Hepatocyte (in vitro differentiated cells): ENCODE measurements at regions not wholly inside any gene's neighbourhood (a gene's known extent, or its start where the extent isn't known, plus 50 kb on each side); places are given as distances from the start of the nearest gene placed in this dataset.

Experiments
- DNase-seq: peaks from one replicate; pipeline ENCODE4 v3.0.0-alpha.2; 2016; ENCODE audit warnings: low spot score
- H2AFZ ChIP-seq: fragments of 200-600 bp; sonication (generic); 2 replicates; pipeline ENCODE4 v1.6.0; 2016; ENCODE audit warnings: antibody characterized with exemption, mild to moderate bottlenecking
- H3K27ac ChIP-seq: fragments of 200-600 bp; sonication (generic); 2 replicates; pipeline ENCODE4 v1.5.1; 2016; ENCODE audit warnings: mild to moderate bottlenecking
- H3K27me3 ChIP-seq: fragments of 200-600 bp; sonication (generic); 2 replicates; pipeline ENCODE4 v1.6.1; 2016
- H3K36me3 ChIP-seq: fragments of 200-600 bp; sonication (generic); replicated peaks from 2 replicates; pipeline ENCODE4 v1.5.1; 2016; ENCODE audit warnings: low read depth; ENCODE audit not compliant: insufficient read depth
- H3K4me1 ChIP-seq: fragments of 200-600 bp; sonication (generic); 2 replicates; pipeline ENCODE4 v1.5.1; 2016; ENCODE audit warnings: mild to moderate bottlenecking, moderate library complexity; ENCODE audit not compliant: insufficient read depth
- H3K4me2 ChIP-seq: fragments of 200-600 bp; sonication (generic); 2 replicates; pipeline ENCODE4 v1.6.0; 2016
- H3K4me3 ChIP-seq: fragments of 200-600 bp; sonication (generic); 2 replicates; pipeline ENCODE4 v1.5.1; 2016; ENCODE audit warnings: mild to moderate bottlenecking
- H3K79me2 ChIP-seq: fragments of 200-600 bp; sonication (generic); 2 replicates; pipeline ENCODE4 v1.6.0; 2017; ENCODE audit warnings: mild to moderate bottlenecking
- H3K9me2 ChIP-seq: fragments of 200-600 bp; sonication (generic); replicated peaks from 2 replicates; pipeline ENCODE4 v1.6.0; 2017; ENCODE audit warnings: mild to moderate bottlenecking; ENCODE audit not compliant: insufficient read depth
- H3K9me3 ChIP-seq: fragments of 200-600 bp; sonication (generic); 2 replicates; pipeline ENCODE4 v1.5.1; 2016; ENCODE audit warnings: low read depth, mild to moderate bottlenecking
- H4K20me1 ChIP-seq: fragments of 200-600 bp; sonication (generic); 2 replicates; pipeline ENCODE4 v1.6.0; 2016; ENCODE audit warnings: mild to moderate bottlenecking; ENCODE audit not compliant: insufficient read depth, poor library complexity, severe bottlenecking
- EZH2 ChIP-seq: fragments of 200-600 bp; sonication (generic); IDR thresholded peaks from 2 replicates; pipeline ENCODE4 v1.6.1; 2016; ENCODE audit warnings: antibody characterized with exemption, mild to moderate bottlenecking, borderline replicate concordance
- EZH2phosphoT487 ChIP-seq: fragments of 200-600 bp; sonication (generic); IDR thresholded peaks from one replicate; pipeline ENCODE4 v1.6.1; 2018; ENCODE audit warnings: antibody characterized with exemption, mild to moderate bottlenecking, low read depth, moderate library complexity; ENCODE audit not compliant: unreplicated experiment, severe bottlenecking
- WGBS: methylation state at CpG from one replicate; pipeline ENCODE4 v1.1.6; 2016; ENCODE audit warnings: low lambda C conversion rate; ENCODE audit errors: missing lambda C conversion rate; 5-methylcytosine and 5-hydroxymethylcytosine counted together
- TF ChIP-seq, protein P1 (sequence below): fragments of 200-600 bp; sonication (generic); IDR thresholded peaks from 2 replicates; pipeline ENCODE4 v1.5.1; 2016; ENCODE audit warnings: antibody characterized with exemption, mild to moderate bottlenecking; ENCODE audit not compliant: poor library complexity

DNA sequence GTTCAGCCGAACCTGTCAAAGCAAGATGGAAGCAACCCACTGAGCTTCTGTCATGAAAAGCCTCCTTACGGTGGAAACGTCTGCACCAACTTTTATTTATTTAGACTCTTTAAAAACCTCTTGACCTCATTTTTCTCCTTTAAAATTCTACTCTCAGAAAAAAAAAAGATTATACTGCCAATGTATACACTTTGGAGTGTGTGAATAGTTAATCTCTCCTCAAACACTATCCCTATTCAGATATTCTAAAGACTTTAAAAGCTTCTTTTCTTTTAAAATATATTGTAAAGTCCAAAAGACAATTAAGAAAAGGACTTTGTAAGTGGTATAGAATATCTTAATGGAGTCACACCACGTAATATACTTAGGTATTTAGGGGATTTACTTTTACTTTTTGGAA, 335.2 kb upstream of the SEMA3D start:
- 33% methylated on average over 4 of the region's 4 CpGs for WGBS
- DNase-seq: no peak
- H4K20me1 ChIP-seq: no peaks in the 10 kb centered on the region
- peak overlapping the region; percentile 48 for H3K4me2 ChIP-seq
- no peaks in the 10 kb centered on the region for H3K9me2 ChIP-seq
- no peak overlapping the region for H2AFZ ChIP-seq
- no peaks in the 10 kb centered on the region for H3K79me2 ChIP-seq
- no peak for TF ChIP-seq EZH2
- TF ChIP-seq, protein P1, sequence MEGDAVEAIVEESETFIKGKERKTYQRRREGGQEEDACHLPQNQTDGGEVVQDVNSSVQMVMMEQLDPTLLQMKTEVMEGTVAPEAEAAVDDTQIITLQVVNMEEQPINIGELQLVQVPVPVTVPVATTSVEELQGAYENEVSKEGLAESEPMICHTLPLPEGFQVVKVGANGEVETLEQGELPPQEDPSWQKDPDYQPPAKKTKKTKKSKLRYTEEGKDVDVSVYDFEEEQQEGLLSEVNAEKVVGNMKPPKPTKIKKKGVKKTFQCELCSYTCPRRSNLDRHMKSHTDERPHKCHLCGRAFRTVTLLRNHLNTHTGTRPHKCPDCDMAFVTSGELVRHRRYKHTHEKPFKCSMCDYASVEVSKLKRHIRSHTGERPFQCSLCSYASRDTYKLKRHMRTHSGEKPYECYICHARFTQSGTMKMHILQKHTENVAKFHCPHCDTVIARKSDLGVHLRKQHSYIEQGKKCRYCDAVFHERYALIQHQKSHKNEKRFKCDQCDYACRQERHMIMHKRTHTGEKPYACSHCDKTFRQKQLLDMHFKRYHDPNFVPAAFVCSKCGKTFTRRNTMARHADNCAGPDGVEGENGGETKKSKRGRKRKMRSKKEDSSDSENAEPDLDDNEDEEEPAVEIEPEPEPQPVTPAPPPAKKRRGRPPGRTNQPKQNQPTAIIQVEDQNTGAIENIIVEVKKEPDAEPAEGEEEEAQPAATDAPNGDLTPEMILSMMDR: no peak
- no peak for TF ChIP-seq EZH2phosphoT487
- H3K9me3 ChIP-seq: no peaks in the 10 kb centered on the region
- H3K27me3 ChIP-seq: no peaks in the 10 kb centered on the region
- peaks cover 25% of the 10 kb centered on the region for H3K4me1 ChIP-seq
- H3K4me3 ChIP-seq: no peak overlapping the region
- H3K27ac ChIP-seq: peak overlapping the region; percentile 32
- no peaks in the 10 kb centered on the region for H3K36me3 ChIP-seq

DNA sequence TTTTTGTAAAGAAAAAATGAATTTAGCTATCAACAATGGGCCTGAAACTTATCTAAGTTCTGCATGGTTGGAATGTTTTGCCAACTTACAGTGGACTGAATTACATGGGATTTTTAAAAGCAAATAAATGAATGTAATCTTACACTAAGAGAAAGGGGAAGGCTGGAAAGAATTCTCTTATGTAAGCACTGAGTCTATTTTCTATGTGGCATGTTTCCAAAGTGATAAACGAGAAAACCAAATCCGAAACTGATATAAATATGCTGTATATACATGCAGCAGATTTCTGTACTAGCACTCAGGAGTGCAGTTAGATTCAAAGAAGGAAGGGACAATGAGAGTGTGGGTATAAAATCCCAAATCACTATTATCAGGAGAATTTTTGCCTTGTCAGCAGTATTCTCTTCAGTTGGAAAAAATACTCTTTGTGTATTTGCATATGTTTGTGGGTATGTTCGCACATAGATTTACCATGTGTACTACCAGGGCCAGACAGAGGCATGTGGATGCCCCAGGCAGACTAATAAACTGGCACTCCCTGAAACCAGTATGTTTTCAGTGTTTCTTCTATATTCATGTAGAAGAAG, 334.3 kb upstream of the SEMA3D start:
- DNase-seq: no peak
- Histone ChIP-seq H2AFZ (no peak overlapping the region), H3K9me3 (no peaks in the 10 kb centered on the region), H3K27me3 (no peaks in the 10 kb centered on the region), H3K9me2 (no peaks in the 10 kb centered on the region), H3K27ac (peak overlapping the region; percentile 32), H3K4me1 (peaks cover 25% of the 10 kb centered on the region), H3K4me2 (peak overlapping the region; percentile 48), H3K36me3 (no peaks in the 10 kb centered on the region), H4K20me1 (no peaks in the 10 kb centered on the region), H3K4me3 (no peak overlapping the region), H3K79me2 (no peaks in the 10 kb centered on the region)
- TF ChIP-seq EZH2 (no peak), EZH2phosphoT487 (no peak)
- TF ChIP-seq, protein P1: no peak
- 52% methylated on average over 3 of the region's 3 CpGs for WGBS

- no peaks in the 10 kb centered on the region for H3K9me2 ChIP-seq
- no peaks in the 10 kb centered on the region for H3K9me3 ChIP-seq
- H3K4me1 ChIP-seq: peaks cover 25% of the 10 kb centered on the region
- H3K4me3 ChIP-seq: no peak overlapping the region
- no peaks in the 10 kb centered on the region for H3K79me2 ChIP-seq
- no peak for DNase-seq
- no peak for TF ChIP-seq EZH2
- TF ChIP-seq, protein P1: no peak
- TF ChIP-seq EZH2phosphoT487: no peak
- no peaks in the 10 kb centered on the region for H3K36me3 ChIP-seq
- H3K4me2 ChIP-seq: no peak overlapping the region
- H4K20me1 ChIP-seq: no peaks in the 10 kb centered on the region
- no peak overlapping the region for H3K27ac ChIP-seq
- H2AFZ ChIP-seq: no peak overlapping the region
- H3K27me3 ChIP-seq: no peaks in the 10 kb centered on the region
These were observed 333.3 kb upstream of the SEMA3D start for GRCh38 chr7:85520175-85520574.

- Histone ChIP-seq H3K79me2 (no peaks in the 10 kb centered on the region), H3K4me3 (no peak overlapping the region), H3K4me1 (peaks cover 13% of the 10 kb centered on the region), H3K4me2 (no peak overlapping the region), H2AFZ (no peak overlapping the region), H3K27ac (no peak overlapping the region), H4K20me1 (no peaks in the 10 kb centered on the region), H3K27me3 (no peaks in the 10 kb centered on the region), H3K9me3 (no peaks in the 10 kb centered on the region), H3K9me2 (no peaks in the 10 kb centered on the region), H3K36me3 (no peaks in the 10 kb centered on the region)
- TF ChIP-seq EZH2: no peak
- TF ChIP-seq, protein P1: no peak
- TF ChIP-seq EZH2phosphoT487: no peak
- DNase-seq: no peak
- 95% methylated on average over 2 of the region's 2 CpGs for WGBS
These were observed 329.8 kb upstream of the SEMA3D start for GRCh38 chr7:85516675-85517074.
